KMS-11 (cell line): ENCODE measurements at regions not wholly inside any gene's neighbourhood (a gene's known extent, or its start where the extent isn't known, plus 50 kb on each side); places are given as distances from the start of the nearest gene placed in this dataset.

Source experiments
- H2AFZ ChIP-seq: fragments of 200-600 bp; sonication (generic); 2 replicates; pipeline ENCODE4 v1.6.1; 2016; ENCODE audit warnings: antibody characterized with exemption, mixed run types, low read depth
- H3K27ac ChIP-seq: fragments of 200-600 bp; sonication (generic); 2 replicates; pipeline ENCODE4 v1.6.1; 2016; ENCODE audit warnings: mild to moderate bottlenecking, mixed run types
- H3K27me3 ChIP-seq: fragments of 200-600 bp; sonication (generic); 2 replicates; pipeline ENCODE4 v1.6.1; 2017; ENCODE audit warnings: mild to moderate bottlenecking, low read depth, mixed run types, moderate library complexity; ENCODE audit not compliant: insufficient read depth
- H3K36me3 ChIP-seq: fragments of 200-600 bp; sonication (generic); 2 replicates; pipeline ENCODE4 v1.6.1; 2017; ENCODE audit warnings: mild to moderate bottlenecking, mixed run types; ENCODE audit not compliant: insufficient read depth
- H3K4me1 ChIP-seq: fragments of 200-600 bp; sonication (generic); 2 replicates; pipeline ENCODE4 v1.6.1; 2016; ENCODE audit warnings: mild to moderate bottlenecking, low read depth, mixed run types; ENCODE audit not compliant: poor library complexity, severe bottlenecking
- H3K4me2 ChIP-seq: fragments of 200-600 bp; sonication (generic); 2 replicates; pipeline ENCODE4 v1.7.0; 2016; ENCODE audit warnings: mild to moderate bottlenecking, mixed run types
- H3K4me3 ChIP-seq: fragments of 200-600 bp; sonication (generic); IDR thresholded peaks from 2 replicates; pipeline ENCODE4 v1.6.1; 2017; ENCODE audit warnings: low read depth, low read length, mixed read lengths; ENCODE audit not compliant: insufficient read depth
- H3K79me2 ChIP-seq: fragments of 200-600 bp; sonication (generic); 2 replicates; pipeline ENCODE4 v1.6.1; 2016; ENCODE audit warnings: low read depth, mixed run types; ENCODE audit not compliant: insufficient read depth
- H3K9ac ChIP-seq: fragments of 200-600 bp; sonication (generic); 2 replicates; pipeline ENCODE4 v1.6.1; 2016; ENCODE audit warnings: mild to moderate bottlenecking, mixed run types
- H4K20me1 ChIP-seq: fragments of 200-600 bp; sonication (generic); 2 replicates; pipeline ENCODE4 v1.6.1; 2016; ENCODE audit warnings: mild to moderate bottlenecking, mixed run types; ENCODE audit not compliant: insufficient read depth
- TF ChIP-seq, protein P1 (sequence below): fragments of 200-600 bp; sonication (generic); conservative IDR thresholded peaks from 2 replicates; pipeline ENCODE4 v1.6.1; 2017; ENCODE audit warnings: low read depth, mild to moderate bottlenecking, antibody characterized with exemption, low read length, moderate library complexity, mixed read lengths

DNA sequence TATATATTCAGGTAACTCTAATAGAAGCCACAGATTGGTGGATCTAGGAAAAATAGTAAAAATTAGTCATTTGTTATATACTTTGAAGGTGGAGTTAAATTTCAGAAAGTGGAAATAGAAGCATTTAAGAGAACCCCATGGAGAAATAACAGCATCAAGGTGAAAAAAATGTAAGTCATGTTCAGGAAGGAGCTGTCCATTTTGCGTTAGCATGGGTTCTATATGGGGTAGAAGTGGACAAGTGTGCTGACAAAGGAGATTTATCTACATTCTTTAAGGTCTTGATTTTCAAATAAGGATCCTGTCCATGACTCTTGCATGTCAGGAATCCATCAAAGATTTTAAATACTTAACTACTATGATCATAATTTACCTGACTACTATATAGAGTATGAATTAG, 50.2 kb upstream of the ROBO1 start:
- H3K9ac ChIP-seq = no peak overlapping the region
- H4K20me1 ChIP-seq = no peaks in the 10 kb centered on the region
- no peaks in the 10 kb centered on the region for H3K27me3 ChIP-seq
- no peak overlapping the region for H3K4me2 ChIP-seq
- H3K4me3 ChIP-seq = no peak overlapping the region
- no peaks in the 10 kb centered on the region for H3K4me1 ChIP-seq
- no peaks in the 10 kb centered on the region for H3K79me2 ChIP-seq
- H3K36me3 ChIP-seq = no peaks in the 10 kb centered on the region
- TF ChIP-seq, protein P1, sequence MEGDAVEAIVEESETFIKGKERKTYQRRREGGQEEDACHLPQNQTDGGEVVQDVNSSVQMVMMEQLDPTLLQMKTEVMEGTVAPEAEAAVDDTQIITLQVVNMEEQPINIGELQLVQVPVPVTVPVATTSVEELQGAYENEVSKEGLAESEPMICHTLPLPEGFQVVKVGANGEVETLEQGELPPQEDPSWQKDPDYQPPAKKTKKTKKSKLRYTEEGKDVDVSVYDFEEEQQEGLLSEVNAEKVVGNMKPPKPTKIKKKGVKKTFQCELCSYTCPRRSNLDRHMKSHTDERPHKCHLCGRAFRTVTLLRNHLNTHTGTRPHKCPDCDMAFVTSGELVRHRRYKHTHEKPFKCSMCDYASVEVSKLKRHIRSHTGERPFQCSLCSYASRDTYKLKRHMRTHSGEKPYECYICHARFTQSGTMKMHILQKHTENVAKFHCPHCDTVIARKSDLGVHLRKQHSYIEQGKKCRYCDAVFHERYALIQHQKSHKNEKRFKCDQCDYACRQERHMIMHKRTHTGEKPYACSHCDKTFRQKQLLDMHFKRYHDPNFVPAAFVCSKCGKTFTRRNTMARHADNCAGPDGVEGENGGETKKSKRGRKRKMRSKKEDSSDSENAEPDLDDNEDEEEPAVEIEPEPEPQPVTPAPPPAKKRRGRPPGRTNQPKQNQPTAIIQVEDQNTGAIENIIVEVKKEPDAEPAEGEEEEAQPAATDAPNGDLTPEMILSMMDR = no peak
- no peak overlapping the region for H3K27ac ChIP-seq
- no peak overlapping the region for H2AFZ ChIP-seq
